Spleen (tissue), 11 donors: ENCODE measurements at regions not wholly inside any gene's neighbourhood (a gene's known extent, or its start where the extent isn't known, plus 50 kb on each side); places are given as distances from the start of the nearest gene placed in this dataset.

Experiments
- DNase-seq: peaks from one replicate; pipeline ENCODE4 v3.0.0-alpha.2; 2020
- H3K27ac ChIP-seq, 8 donors: fragments of 200-600 bp; sonication (generic) in 7 of 8; 1 replicate in 4 of 8; 2 replicates in 4 of 8; pipeline versions ENCODE4 v1.5.0 to v1.8.0; 2016 to 2021; ENCODE audit warnings: inconsistent platforms in 4 of 8, mild to moderate bottlenecking in 4 of 8, moderate library complexity in 1 of 8
- H3K27me3 ChIP-seq, 7 donors: fragments of 200-600 bp; sonication (generic) in 6 of 7; replicated peaks in 1 of 7; 1 replicate in 4 of 7; 2 replicates in 3 of 7; pipeline versions ENCODE4 v1.5.0 to v1.8.0; 2016 to 2021; ENCODE audit warnings: inconsistent platforms in 3 of 7, mild to moderate bottlenecking in 1 of 7
- H3K36me3 ChIP-seq, 6 donors: fragments of 200-600 bp; sonication (generic) in 5 of 6; 1 replicate in 4 of 6; 2 replicates in 2 of 6; pipeline versions ENCODE4 v1.5.0 to v1.8.0; 2016 to 2021; ENCODE audit warnings: inconsistent platforms in 2 of 6
- H3K4me1 ChIP-seq, 6 donors: fragments of 200-600 bp; sonication (generic) in 5 of 6; 1 replicate in 3 of 6; 2 replicates in 3 of 6; pipeline versions ENCODE4 v1.5.0 to v1.8.0; 2016 to 2021; ENCODE audit warnings: inconsistent platforms in 3 of 6
- H3K4me3 ChIP-seq, 8 donors: fragments of 200-600 bp; sonication (generic) in 7 of 8; 1 replicate in 4 of 8; 2 replicates in 4 of 8; pipeline versions ENCODE4 v1.5.0 to v1.8.0; 2016 to 2021; ENCODE audit warnings: inconsistent platforms in 4 of 8, mild to moderate bottlenecking in 4 of 8, moderate library complexity in 2 of 8
- H3K9me3 ChIP-seq, 8 donors: fragments of 200-600 bp; sonication (generic) in 7 of 8; 1 replicate in 4 of 8; 2 replicates in 4 of 8; pipeline versions ENCODE4 v1.5.0 to v1.8.0; 2016 to 2021; ENCODE audit warnings: inconsistent platforms in 4 of 8
- CTCF ChIP-seq, 11 experiments: fragments of 200-600 bp in 7 of 11; fragments of 450-650 bp in 4 of 11; sonication (generic) in 4 of 11; IDR thresholded peaks in 8 of 11; conservative IDR thresholded peaks in 3 of 11; 1 replicate in 7 of 11; 2 replicates in 4 of 11; pipeline versions ENCODE4 v1.4.0 to v1.8.0; 2016 to 2021; ENCODE audit warnings: antibody characterized with exemption in 11 of 11, inconsistent platforms in 4 of 11, mild to moderate bottlenecking in 1 of 11
- POLR2A ChIP-seq, 3 donors: fragments of 450-650 bp; IDR thresholded peaks; one replicate each; pipeline ENCODE4 v1.5.1; 2017; ENCODE audit warnings: antibody characterized with exemption in 3 of 3, mild to moderate bottlenecking in 1 of 3
- POLR2AphosphoS5 ChIP-seq, 3 donors: sonication (generic); formaldehyde crosslinking; IDR thresholded peaks; one replicate each; pipeline ENCODE4 v1.5.1; 2017; ENCODE audit warnings: antibody characterized with exemption in 3 of 3
- WGBS, 5 donors: extraction: QIAGEN DNeasy Blood & Tissue Kit in 3 of 5; methylation state at CpG; one replicate each; pipeline versions ENCODE4 v1.1.5 to v1.1.7; 2013 to 2018; 5-methylcytosine and 5-hydroxymethylcytosine counted together
- intact Hi-C: fragments of 100-400 bp; cut with DNase I; formaldehyde crosslinking; loops from one replicate; pipeline ENCODE4 v1.15.0; 2023; ENCODE audit warnings: low total_unique reads
- donor health status: healthy with polysubstance abuse.
- donor health status: DM: no; HTN: no; CAD: no; lungs with moderate emphysema.
- donor health status: DM: no; HTN: no; CAD: no.
- donor health status: Bipolar disorder and iron deficiency.
- donor health status: healthy.
- donor health status: DM: no; HTN: no; CAD: no.
- donor health status: DM: yes; HTN: yes; CAD: no.

DNA sequence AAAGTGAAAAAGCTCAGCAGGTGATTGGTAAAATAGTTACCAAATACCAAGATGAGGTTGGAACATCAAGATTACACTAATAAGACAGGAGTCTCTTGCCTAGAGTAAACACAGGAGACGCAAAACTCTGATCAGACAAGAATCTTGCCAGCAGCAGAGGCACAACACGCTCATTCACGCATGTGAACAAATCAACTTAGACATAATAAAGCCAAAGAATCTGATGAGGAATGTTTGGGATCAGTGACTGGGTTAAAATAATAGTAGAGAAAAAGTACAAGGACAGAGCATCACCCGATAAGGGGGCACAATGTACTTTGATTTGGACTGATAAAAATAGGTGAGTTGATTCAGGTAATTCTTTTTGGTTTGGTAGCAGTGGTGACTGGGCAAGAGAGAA is 159.5 kb upstream of the GRIP1 start:
- DNase-seq: no peak
- 94 to 99% (median 95%) methylated on average over 4 of the region's 4 CpGs for WGBS, 5 donors

DNA sequence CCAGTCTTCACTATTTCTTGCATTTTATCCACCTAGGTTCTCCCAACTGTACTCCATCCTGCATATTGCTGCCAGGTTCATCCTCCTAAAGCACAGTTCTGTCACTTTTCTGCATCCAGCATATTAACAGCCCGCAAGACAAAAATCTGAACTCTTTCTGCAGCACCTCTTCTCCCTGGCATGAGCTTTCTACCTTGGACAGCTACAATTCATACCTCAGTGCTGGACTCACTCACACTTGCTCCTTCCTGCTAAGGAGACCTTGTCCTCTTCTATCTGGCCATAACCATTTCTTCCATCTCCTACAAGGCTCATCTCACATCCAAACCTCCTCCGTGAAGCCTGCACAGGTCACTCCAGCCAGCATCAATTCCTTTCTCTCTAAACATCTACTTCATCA is 170.1 kb upstream of the GRIP1 start:
- no peak for DNase-seq
- no peaks in the 10 kb centered on the region for H3K9me3 ChIP-seq
- no peaks in the 10 kb centered on the region for H3K36me3 ChIP-seq
- H3K4me3 ChIP-seq: no peak overlapping the region
- intact Hi-C loops: no loop called here
- no peak overlapping the region for H3K27ac ChIP-seq
- 92 to 99% (median 95%) methylated on average over 2 of the region's 2 CpGs for WGBS, 5 donors
- no peak for TF ChIP-seq CTCF (IDR thresholded peaks at IDR 0.05 in 8 of 11, conservative IDR thresholded peaks at IDR 0.05 in 3 of 11)
- no peak for TF ChIP-seq POLR2A (IDR thresholded peaks at IDR 0.05)
- no peak for TF ChIP-seq POLR2AphosphoS5 (IDR thresholded peaks at IDR 0.05)
- H3K27me3 ChIP-seq: no peaks in the 10 kb centered on the region
- H3K4me1 ChIP-seq: no peaks in the 10 kb centered on the region

More for the DNA sequence above, 159.5 kb upstream of the GRIP1 start:
- no peaks in the 10 kb centered on the region for H3K36me3 ChIP-seq
- intact Hi-C loops: no loop called here
- H3K4me3 ChIP-seq: no peak overlapping the region
- no peak overlapping the region for H3K27ac ChIP-seq
- no peaks in the 10 kb centered on the region for H3K27me3 ChIP-seq
- no peaks in the 10 kb centered on the region for H3K4me1 ChIP-seq
- TF ChIP-seq POLR2A (IDR thresholded peaks at IDR 0.05): no peak
- no peak for TF ChIP-seq POLR2AphosphoS5 (IDR thresholded peaks at IDR 0.05)
- TF ChIP-seq CTCF (IDR thresholded peaks at IDR 0.05 in 8 of 11, conservative IDR thresholded peaks at IDR 0.05 in 3 of 11): no peak
- no peaks in the 10 kb centered on the region for H3K9me3 ChIP-seq

GRCh38 chr12:66851134-66851533 is 172.3 kb upstream of the GRIP1 start:
- no peak for TF ChIP-seq CTCF (IDR thresholded peaks at IDR 0.05 in 8 of 11, conservative IDR thresholded peaks at IDR 0.05 in 3 of 11)
- TF ChIP-seq POLR2AphosphoS5 (IDR thresholded peaks at IDR 0.05): no peak
- TF ChIP-seq POLR2A (IDR thresholded peaks at IDR 0.05): no peak
- Histone ChIP-seq H3K27ac (no peak overlapping the region), H3K36me3 (no peaks in the 10 kb centered on the region), H3K4me1 (peaks cover 0 to 3% (median 0%) of the 10 kb centered on the region in 6 donors), H3K9me3 (no peaks in the 10 kb centered on the region), H3K4me3 (no peak overlapping the region), H3K27me3 (no peaks in the 10 kb centered on the region)
- 20 to 37% (median 29%) methylated on average over 5 of the region's 5 CpGs for WGBS, 5 donors
- no peak for DNase-seq
- intact Hi-C loops: no loop called here

- no peak overlapping the region for H3K4me3 ChIP-seq
- no peaks in the 10 kb centered on the region for H3K9me3 ChIP-seq
- H3K36me3 ChIP-seq: no peaks in the 10 kb centered on the region
- no peak for TF ChIP-seq CTCF (IDR thresholded peaks at IDR 0.05 in 8 of 11, conservative IDR thresholded peaks at IDR 0.05 in 3 of 11)
- TF ChIP-seq POLR2A (IDR thresholded peaks at IDR 0.05): no peak
- TF ChIP-seq POLR2AphosphoS5 (IDR thresholded peaks at IDR 0.05): no peak
- 13 to 41% (median 25%) methylated on average over 2 of the region's 2 CpGs for WGBS, 5 donors
- no peak overlapping the region for H3K27ac ChIP-seq
- DNase-seq: no peak
- peaks cover 0 to 3% (median 0%) of the 10 kb centered on the region in 6 donors for H3K4me1 ChIP-seq
- intact Hi-C loops: no loop called here
- no peaks in the 10 kb centered on the region for H3K27me3 ChIP-seq
Measured at GRCh38 chr12:66852091-66852490, 173.2 kb upstream of the GRIP1 start.
